Left kidney (tissue), 1 donor: ENCODE measurements at regions not wholly inside any gene's neighbourhood (a gene's known extent, or its start where the extent isn't known, plus 50 kb on each side); places are given as distances from the start of the nearest gene placed in this dataset.

ENCODE experiments used
- DNase-seq: peaks from one replicate; pipeline ENCODE4 v3.0.0-alpha.2; 2013

DNA sequence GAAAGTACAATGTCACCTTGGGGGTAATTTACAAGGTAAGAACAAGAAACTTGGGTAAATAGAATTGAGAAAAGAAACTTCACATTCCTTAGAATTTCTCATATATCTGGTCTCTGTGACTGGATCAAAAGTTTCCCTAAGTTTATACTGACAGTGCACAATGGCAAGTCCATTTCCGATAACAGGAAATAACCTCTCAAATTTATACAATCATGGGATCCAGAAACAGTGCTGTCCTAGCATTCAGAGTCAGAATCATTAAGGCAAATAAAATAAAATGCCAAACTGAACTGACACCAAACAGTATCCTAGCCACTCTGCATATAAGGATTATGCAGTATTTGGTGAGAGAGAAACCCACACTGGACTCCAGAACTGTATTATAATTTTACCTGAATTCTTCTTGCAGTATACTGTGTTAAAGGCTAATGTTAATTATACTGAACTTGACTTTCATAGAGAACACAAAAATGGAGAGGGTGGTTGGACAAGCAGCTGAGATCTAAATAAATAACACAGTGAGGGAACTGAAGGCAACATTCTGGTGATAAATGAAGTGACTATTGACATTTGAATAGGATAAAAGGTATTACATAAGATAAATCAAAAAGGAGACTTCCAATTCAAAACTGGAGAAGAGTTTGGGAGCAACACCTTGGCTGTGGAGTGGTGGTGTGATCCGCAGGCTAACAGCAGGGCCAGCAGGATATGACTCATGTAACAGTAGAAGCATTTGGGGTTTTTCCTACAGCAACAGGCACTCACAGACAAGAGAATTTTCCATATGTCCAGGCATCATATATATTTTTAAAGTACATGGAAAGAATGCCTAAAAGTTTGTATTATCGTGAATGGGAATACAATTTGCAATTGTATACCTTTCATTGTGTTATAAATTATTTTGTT lies 932.5 kb upstream of the MIR17HG start:
- no peak for DNase-seq

DNA sequence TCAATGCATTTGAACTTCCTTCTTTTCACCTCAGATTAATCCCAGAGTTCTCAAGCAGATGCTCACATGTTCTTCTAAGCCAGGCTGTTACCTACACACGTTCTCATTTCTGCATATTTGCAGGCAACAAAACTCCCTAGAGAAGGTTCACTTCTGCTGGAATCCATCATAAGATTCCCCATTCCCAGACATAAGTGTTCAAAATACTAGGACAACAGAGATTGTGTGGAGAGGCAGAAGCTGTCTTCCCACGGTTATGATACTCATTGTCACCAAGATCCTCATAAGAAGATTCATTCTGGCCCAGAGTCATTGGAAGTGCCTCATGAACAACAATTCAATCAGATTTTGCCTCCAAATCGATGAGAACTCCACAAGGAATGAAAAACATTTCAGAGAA lies 931.6 kb upstream of the MIR17HG start:
- no peak for DNase-seq

DNA sequence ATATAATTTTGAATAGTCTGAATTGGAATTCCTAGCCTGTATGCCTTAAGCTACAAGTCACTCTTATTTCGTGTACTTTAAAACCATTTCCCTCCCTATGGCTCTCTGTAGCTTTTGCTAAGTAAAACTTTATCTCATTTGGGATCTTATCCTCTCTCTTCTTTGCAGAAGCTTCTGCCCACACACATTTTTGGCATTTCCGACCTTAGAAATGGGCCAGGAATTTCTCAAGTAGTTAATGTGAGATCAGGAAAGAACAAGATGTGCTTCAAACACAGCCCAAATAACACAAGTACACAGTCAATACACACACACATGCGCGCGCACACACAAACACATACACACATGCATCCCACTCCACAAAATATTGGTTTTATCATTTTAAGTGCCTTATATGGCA lies 931.0 kb upstream of the MIR17HG start:
- no peak for DNase-seq

DNA sequence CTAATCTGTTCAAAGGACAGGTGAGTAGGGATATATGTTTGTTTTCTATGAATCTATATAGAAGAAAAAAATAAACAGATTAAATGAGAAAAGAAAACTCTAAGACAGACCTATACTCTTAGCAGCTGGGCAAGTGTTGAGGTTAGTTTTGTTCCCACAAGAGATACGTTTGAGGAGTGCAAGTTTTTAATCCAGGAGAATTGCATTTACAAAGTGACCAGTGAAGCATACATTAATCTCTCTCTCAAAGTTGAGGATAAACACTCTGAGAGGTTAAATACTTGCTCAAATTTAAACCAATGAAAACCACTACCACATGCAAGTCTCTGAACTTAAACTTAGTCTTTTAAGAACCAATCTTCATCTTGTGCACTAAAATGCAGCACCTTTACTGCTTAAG lies 930.5 kb upstream of the MIR17HG start:
- no peak for DNase-seq

DNA sequence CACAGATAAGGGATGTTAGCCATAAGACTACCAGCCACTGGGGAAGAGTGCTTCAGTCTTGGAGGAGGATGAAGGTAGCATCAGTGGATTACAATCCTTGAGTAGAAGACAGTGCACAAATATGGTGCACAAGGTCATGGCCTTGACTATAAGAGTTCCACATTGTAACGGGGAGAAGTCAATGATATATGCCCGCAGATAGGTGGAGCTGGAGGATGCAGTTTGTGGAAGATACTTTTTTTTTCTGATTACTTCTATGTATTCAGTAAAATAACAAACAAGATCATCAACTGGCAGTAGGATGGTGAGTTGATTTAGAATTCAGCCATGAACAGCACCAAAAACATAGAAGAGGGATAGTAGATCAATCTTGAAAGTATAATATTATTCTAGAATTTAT lies 926.8 kb upstream of the MIR17HG start:
- no peak for DNase-seq

DNA sequence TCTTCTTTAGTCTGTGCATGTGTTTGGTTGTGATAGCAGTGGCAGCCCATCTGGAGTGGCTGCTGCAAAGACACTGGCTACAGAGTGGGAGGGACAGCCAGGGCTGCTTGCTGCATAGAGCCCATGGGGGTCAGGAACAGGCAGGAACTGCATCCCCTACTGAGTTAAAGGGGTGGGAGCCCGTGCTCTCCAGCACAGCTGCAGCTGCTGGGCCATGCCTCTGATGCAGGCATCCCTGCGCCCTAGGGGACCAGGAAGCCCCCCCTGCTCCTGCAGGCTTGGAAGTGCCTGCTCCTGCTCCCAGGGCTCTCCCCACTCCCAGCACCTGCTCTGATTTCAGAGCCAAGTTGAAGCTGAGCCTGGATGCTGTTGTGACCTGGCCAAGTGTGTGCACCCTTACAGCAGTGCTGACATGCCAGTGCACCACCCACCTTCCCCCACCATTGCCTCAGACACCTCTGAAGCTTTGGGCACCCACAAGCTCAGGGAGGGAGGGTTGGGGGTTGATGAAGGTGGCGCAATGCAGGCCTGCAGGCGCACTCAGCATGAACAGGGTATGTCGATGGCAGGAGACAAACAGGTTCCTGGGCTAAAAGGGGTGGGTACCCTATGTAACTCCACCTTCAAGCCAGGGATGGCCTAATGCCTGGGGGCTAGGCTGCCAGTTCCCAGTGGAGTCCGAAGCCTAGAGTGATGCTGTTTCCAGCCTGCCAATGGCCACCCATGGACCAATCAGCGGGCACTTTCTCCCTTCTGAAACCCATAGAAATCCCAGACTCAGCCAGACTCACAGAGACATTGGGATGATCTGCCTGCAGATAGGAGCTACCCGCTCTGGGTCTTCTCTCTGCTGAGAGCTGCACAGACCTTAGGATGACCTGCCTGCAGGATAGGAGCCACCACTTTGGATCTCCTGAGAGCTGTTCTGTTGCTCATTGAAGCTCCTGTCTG lies 919.9 kb upstream of the MIR17HG start:
- no peak for DNase-seq

DNA sequence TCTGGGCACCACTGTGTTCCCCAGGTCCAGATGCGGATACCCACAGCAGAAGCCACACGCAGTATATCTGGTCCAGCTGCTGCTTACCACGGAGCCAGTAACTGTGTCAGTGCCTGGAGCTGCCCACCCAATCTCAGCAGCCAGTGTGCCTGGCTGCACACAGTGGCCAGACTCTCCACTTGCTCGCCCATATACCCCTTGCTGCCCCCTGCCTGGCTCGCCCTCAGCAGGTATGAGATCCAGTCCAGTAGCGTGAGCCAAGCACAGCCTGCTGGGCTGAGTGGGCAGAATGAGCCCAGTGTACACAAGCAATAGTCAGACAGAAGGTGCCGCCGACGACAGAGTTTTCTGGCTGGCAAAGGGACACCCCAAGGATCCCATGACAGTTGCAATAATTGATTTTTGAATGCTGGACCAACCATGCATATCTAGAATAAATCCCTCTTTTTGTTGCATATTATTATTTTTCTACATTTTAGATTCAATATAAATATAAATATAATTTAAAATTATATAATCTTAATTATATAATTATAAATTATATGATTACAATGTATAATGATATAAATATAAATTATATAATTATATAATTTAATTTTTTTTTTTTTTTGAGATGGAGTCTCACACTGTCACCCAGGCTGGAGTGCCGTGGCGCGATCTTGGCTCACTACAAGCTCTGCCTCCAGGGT lies 918.8 kb upstream of the MIR17HG start:
- DNase-seq, result no peak

DNA sequence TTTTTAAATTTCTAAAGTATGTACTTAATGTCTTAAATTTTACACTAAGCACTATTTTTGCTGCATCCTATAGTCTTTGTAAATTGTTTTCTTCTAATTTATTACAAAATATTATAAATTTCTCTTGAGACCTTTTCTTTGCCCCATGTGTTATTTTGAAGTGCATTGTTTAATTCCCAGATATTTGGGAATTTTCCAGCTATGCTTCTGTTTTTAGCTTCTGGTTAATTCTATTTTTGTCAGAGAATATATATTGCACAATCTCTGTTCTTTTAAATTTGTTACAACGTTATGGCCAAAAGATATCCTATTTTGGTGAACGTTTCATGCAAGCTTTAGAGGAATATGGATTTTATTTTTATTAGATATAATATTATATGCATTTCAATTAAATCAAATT lies 917.4 kb upstream of the MIR17HG start:
- DNase-seq, result no peak

DNA sequence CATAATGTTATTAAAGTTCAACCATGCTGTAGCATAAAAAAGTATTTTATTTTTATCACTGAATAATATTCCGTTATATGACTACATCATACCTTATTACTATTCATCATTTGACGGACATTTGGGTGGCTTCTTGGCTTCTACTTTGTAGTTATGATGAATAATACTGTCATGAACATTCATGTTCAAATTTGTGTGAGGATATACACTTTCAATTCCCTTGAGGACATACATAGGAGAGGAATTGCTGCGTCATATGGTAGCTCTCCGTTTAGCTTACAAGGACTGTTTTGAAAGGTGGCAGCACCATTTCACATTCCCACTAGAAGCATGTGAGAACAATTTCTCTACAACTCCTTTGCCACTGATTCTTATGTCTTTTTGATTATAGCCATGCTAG lies 910.8 kb upstream of the MIR17HG start:
- DNase-seq, result no peak

DNA sequence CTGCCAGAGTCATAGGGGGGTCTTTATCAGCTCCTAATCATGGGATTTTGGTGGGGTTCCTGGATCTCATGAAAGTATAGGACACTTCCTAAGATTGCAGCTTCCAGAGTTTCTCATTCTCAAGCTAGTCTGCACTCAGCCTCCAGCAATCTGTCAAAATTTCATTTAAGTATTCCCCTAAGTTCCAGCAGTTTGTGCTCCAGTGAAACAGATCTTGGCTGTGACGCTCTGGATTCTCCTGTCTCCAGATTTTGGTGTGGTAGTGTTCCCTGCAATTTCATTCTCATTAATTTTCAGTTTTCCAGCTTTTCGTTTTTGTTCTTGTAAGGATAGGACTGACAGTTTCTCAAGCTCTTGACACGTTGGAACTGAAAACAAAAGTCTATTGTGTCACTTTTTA lies 908.9 kb upstream of the MIR17HG start:
- DNase-seq, result no peak

DNA sequence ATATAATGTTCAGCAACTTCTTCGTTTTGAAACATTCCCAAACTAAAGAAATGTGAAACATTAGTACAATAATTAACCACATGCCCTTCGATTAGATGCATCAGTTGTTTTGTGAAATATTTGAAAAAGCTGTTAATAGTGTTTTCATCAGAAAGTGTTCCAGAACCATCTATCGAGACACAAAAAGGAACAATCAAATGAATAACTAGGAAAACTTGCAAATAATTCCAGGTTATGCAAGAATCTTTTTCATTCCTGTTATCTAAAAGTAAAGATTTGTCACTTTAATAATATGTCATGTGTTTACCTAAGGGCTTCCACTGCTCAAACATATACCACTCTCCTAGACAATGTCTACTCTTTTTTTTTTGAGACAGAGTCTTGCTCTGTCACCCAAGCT lies 904.2 kb upstream of the MIR17HG start:
- DNase-seq, result no peak

DNA sequence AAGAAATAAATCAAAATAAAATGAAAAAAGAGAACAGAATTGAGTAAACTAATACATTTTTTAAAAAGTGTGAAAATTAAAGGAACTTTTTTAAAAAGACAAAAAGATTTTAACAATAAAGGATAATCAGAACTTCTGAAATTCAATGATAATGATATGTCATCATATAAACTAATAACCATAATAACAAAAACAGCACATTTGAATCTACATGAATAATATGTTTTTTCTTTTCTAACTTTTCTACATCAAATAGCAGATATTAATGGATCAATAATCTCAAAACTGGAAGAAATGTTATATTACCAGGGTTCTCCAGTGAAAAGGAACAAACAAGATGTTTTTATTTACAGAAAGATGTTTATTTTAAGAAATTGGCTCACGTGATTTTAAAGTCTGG lies 903.3 kb upstream of the MIR17HG start:
- DNase-seq, result no peak

DNA sequence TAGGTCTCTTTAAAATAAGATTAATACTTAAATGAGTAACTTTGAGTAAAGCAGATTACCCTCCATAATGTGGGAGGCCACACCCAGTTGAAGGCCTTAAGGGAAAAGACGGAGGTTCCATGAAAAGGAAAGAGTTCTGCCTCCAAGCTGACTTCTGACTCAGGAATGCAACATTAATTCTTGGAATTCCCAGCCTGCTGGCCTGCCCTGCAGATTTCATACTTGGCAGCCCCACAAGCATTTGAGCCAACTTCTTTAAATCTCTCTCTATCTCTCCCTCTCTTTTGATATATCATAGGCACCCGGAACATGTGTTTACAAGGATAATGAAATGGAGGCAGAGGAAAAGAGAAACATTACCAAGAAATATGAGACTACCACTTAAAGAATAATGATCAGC lies 902.3 kb upstream of the MIR17HG start:
- peak; percentile 5 for DNase-seq

DNA sequence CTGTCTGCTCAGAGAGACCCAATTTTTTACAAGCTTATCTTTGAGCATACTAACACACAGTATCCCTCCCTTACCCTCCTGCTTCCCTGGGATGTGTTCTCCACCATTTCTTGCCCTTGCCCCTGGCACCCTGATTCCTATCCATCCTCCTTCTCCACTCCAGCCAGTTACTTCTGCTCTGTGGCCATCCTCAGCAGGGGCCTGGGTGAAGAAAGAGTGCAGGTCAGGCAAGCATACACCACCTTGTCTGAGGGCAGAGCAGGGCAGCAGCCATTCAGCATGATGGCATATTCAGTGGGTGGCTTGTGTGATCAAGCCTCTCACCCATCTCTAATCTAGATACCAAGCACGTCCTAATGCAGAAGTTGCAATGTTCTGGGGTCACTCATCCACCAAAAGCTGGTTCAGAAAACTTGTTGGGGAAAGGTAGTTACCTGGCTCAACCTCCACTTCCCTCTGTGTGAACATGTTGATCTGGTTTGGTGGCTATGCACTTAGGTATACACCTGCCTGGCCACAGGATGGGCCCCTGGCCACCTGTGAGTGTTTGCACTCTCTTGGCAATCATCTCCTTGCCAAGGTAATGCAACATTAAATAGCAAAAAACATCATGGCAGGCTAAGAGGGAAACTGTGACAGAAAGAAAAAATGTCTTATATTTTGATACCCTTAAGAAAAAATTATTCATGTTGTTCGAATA lies 900.3 kb upstream of the MIR17HG start:
- DNase-seq, result no peak

DNA sequence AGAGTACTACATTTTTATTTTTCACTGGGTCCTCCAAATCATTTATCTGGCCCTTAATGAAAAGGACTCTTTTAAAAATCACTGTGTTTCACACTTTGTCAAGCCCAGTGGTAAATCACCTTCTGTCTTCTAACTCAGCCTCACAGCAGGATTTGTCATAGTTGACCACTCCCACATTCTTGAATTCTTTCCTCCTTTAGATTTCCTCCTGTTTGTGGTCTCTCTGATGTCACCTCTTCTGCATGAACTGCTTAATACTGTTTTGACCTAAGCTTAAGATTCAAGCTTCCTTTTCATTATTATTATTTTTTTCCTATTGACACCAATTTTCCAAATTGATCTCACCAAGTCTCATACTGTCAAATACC lies 899.8 kb upstream of the MIR17HG start:
- no peak for DNase-seq

DNA sequence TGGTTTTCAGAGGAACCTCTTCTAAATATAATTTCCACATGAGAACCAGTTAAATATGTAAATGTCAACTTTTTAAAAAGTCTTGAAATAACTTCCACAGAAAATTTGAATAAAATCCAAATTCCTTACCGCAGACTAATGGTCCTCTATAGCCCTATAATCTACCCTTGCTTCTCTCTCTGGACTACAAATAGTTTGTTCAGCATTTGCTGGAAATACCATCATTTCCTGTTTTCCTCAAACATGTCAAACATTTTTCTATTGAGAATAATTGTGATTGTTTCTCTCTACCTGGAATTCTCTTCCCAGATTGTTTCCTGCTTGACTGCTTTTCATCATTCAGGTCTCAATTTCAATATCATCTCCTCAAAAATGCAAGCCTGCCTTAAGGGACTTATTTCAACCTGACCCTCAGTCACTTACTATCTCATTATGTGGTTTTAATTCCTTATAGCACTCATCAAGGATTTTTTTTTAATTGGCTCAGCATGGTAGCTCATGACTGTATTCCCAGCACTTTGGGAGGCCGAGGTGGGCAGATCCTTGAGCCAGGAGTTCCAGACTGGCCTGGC lies 898.9 kb upstream of the MIR17HG start:
- DNase-seq, result no peak

DNA sequence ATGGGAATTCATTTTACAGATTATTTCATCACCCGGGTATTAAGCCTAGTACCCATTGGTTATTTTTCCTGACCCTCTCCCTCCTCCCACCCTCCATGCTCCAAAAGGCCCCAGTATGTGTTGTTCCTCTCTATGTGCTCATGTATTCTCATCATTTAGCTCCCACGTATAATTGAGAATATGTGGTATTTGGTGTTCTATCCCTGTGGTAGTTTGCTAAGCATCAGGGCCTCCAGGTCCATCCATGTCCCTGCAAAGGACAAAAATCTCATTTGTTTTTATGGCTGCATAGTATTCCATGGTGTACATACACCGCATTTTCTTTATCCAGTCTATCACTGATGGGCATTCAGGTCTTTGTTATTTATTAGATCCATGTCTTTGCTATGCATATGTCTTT lies 894.1 kb upstream of the MIR17HG start:
- no peak for DNase-seq

DNA sequence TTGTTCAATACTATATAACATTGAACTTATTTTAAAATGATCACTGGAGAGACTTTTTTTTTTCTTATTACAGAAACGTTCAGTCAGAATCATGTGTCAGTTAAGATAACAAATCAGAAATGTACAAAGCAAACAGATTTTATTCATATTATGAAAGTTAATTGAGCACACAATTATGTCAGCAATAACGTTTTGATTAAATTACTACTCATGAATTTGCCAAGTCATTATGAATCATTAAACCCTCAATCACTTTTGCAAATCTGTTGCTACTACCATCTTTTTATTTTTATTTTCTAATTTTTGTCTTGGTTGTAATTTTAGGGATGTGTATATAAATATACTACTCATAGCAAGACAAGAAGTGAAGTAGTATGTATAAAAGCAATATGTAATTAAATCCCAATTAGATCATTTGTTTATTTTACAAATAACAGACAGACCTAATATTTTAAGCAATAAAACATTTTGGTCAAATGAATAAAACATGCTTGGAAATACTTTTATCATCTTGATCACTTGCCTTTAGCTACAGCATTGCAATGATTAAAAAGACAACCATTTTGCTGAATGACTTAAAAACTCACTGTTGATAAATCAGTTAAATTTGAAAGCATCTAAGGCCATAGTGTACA lies 893.4 kb upstream of the MIR17HG start:
- no peak for DNase-seq

DNA sequence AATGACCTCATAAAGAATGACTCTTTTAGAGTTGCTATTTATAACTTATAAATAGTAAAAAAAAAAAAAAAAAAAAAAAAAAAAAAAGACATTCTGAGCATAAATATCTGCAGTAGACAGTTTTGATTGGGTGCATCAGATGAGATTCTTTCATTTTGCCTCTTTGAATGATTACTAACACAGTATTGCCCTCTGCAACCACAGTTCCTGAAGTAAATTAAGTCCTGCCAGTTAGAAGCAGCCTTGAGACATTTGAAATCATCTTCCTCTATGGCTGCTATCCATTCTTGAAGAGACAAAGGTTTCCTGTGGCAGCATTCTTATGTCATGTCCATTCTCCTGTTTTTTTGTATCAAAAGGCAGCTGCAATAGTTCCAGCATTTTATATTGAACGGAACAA lies 892.4 kb upstream of the MIR17HG start:
- DNase-seq, result no peak

DNA sequence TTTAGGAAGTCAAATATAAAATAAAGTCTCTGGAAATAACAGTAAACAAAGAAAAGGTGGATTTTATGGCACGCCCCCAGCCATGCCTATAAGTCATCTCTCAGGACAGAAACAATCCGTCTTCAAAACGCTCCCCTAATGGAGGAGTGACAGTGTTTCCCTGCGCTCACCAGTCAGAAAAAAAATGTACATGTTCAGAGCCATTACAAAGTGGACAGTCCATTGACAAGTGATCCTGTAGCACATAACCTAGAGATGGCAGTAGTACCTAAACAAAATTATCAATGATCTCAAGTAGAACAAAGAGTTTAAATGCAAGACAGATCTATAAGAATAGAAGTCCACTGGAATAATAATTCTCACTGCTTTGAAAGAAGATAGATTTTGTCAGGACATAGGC lies 891.7 kb upstream of the MIR17HG start:
- DNase-seq, result no peak

DNA sequence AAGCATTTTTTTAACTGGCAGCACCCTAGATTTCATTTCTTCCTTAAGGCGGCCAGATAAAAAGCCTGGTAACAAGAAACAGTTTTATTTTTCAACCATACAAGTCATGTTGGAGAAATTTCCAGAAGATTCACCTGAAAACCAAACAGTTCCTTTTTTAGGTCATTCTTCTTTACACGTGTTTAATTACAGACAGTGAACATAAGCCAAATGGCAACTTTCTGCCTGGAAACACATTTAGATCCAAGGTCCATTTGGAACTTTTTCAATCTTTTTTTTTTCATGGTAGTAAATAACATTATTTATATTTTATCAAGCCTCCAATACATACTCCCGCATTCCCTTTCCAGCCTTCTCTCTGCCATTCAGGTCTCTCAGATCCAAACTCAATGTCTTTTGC lies 886.1 kb upstream of the MIR17HG start:
- no peak for DNase-seq
